HepG2 (cell line): ENCODE measurements at regions not wholly inside any gene's neighbourhood (a gene's known extent, or its start where the extent isn't known, plus 50 kb on each side); places are given as distances from the start of the nearest gene placed in this dataset.

ENCODE experiments used
- ADNP ChIP-seq: sonication (generic); formaldehyde crosslinking; IDR thresholded peaks from 2 replicates; pipeline ENCODE4 v1.4.0; 2020; ENCODE audit warnings: missing genetic modification reagents
- CC2D1A ChIP-seq: sonication (generic); formaldehyde crosslinking; IDR thresholded peaks from 2 replicates; pipeline ENCODE4 v1.8.1; 2023; ENCODE audit warnings: mild to moderate bottlenecking, missing genetic modification reagents
- CENPX ChIP-seq: sonication (generic); formaldehyde crosslinking; IDR thresholded peaks from 2 replicates; pipeline ENCODE4 v1.9.0; 2021; ENCODE audit warnings: mild to moderate bottlenecking, missing genetic modification reagents, moderate library complexity
- EZH2 ChIP-seq: conservative IDR thresholded peaks from 2 replicates; pipeline ENCODE4 v1.6.1; 2012; ENCODE audit warnings: mild to moderate bottlenecking, low read depth, low read length, moderate library complexity
- HES4 ChIP-seq: sonication (generic); formaldehyde crosslinking; IDR thresholded peaks from 2 replicates; pipeline ENCODE4 v1.9.0; 2021; ENCODE audit warnings: mild to moderate bottlenecking, missing genetic modification reagents, borderline replicate concordance
- MEIS1 ChIP-seq: sonication (generic); formaldehyde crosslinking; IDR thresholded peaks from 2 replicates; pipeline ENCODE4 v1.9.0; 2021; ENCODE audit warnings: mild to moderate bottlenecking, missing genetic modification reagents, moderate library complexity, borderline replicate concordance
- SIN3A ChIP-seq: IDR thresholded peaks from 2 replicates; pipeline ENCODE4 v1.6.1; 2011; ENCODE audit warnings: low read depth, mild to moderate bottlenecking, control low read depth, low read length, borderline replicate concordance
- ZNF10 ChIP-seq: sonication (generic); formaldehyde crosslinking; IDR thresholded peaks from 2 replicates; pipeline ENCODE4 v1.4.0; 2020; ENCODE audit warnings: mild to moderate bottlenecking, low read depth, missing genetic modification reagents, borderline replicate concordance
- ZNF143 ChIP-seq: sonication (generic); formaldehyde crosslinking; IDR thresholded peaks from 2 replicates; pipeline ENCODE4 v1.4.0; 2020; ENCODE audit warnings: missing genetic modification reagents
- ZNF24 ChIP-seq: fragments of 450-650 bp; IDR thresholded peaks from 2 replicates; pipeline ENCODE4 v1.6.1; 2017; ENCODE audit warnings: antibody characterized with exemption, mild to moderate bottlenecking
- ZNF431 ChIP-seq: sonication (generic); formaldehyde crosslinking; IDR thresholded peaks from 2 replicates; pipeline ENCODE4 v1.9.0; 2022; ENCODE audit warnings: missing genetic modification reagents, low read depth, mild to moderate bottlenecking, borderline replicate concordance
- TF ChIP-seq, protein P1 (sequence below): sonication (generic); formaldehyde crosslinking; IDR thresholded peaks from 2 replicates; pipeline ENCODE4 v1.5.1; 2020; ENCODE audit warnings: missing genetic modification reagents, mild to moderate bottlenecking, borderline replicate concordance
- TF ChIP-seq, protein P2 (sequence below): sonication (generic); formaldehyde crosslinking; IDR thresholded peaks from 2 replicates; pipeline ENCODE4 v1.4.0; 2020; ENCODE audit warnings: missing genetic modification reagents
- TF ChIP-seq, protein P3 (sequence below): sonication (generic); formaldehyde crosslinking; IDR thresholded peaks from 2 replicates; pipeline ENCODE4 v1.5.0; 2020; ENCODE audit warnings: mild to moderate bottlenecking, missing genetic modification reagents, moderate library complexity

DNA sequence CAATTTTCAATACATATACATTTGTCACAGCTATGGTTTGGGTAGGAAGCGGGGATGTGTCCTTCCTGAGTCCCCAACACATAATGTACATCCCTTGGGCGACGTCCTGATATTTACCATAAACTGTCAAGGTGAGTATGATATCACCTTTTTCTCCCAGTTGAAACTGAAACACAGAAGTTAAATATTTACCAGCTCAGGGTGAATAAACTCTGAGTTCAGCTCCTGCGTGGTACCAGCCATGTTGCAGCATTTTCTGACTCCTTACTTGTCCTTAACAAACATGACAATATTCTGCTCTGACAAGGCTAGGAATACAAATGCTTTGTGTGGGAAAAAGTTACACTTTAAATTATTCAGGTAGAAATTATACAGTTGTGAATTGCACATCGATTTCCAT lies 294.2 kb downstream of the TEX29 start:
- TF ChIP-seq EZH2 (no peak), HES4 (CRISPR knock-in tag) (no peak), MEIS1 (no peak), CENPX (CRISPR knock-in tag) (no peak), ADNP (no peak), CC2D1A (no peak), ZNF10 (CRISPR knock-in tag) (no peak), ZNF431 (CRISPR knock-in tag) (no peak), ZNF24 (no peak), SIN3A (no peak), ZNF143 (CRISPR knock-in tag) (no peak)
- TF ChIP-seq, protein P1, sequence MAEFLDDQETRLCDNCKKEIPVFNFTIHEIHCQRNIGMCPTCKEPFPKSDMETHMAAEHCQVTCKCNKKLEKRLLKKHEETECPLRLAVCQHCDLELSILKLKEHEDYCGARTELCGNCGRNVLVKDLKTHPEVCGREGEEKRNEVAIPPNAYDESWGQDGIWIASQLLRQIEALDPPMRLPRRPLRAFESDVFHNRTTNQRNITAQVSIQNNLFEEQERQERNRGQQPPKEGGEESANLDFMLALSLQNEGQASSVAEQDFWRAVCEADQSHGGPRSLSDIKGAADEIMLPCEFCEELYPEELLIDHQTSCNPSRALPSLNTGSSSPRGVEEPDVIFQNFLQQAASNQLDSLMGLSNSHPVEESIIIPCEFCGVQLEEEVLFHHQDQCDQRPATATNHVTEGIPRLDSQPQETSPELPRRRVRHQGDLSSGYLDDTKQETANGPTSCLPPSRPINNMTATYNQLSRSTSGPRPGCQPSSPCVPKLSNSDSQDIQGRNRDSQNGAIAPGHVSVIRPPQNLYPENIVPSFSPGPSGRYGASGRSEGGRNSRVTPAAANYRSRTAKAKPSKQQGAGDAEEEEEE (CRISPR knock-in tag), result no peak
- TF ChIP-seq, protein P2, sequence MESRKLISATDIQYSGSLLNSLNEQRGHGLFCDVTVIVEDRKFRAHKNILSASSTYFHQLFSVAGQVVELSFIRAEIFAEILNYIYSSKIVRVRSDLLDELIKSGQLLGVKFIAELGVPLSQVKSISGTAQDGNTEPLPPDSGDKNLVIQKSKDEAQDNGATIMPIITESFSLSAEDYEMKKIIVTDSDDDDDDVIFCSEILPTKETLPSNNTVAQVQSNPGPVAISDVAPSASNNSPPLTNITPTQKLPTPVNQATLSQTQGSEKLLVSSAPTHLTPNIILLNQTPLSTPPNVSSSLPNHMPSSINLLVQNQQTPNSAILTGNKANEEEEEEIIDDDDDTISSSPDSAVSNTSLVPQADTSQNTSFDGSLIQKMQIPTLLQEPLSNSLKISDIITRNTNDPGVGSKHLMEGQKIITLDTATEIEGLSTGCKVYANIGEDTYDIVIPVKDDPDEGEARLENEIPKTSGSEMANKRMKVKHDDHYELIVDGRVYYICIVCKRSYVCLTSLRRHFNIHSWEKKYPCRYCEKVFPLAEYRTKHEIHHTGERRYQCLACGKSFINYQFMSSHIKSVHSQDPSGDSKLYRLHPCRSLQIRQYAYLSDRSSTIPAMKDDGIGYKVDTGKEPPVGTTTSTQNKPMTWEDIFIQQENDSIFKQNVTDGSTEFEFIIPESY (CRISPR knock-in tag), result no peak
- TF ChIP-seq, protein P3, sequence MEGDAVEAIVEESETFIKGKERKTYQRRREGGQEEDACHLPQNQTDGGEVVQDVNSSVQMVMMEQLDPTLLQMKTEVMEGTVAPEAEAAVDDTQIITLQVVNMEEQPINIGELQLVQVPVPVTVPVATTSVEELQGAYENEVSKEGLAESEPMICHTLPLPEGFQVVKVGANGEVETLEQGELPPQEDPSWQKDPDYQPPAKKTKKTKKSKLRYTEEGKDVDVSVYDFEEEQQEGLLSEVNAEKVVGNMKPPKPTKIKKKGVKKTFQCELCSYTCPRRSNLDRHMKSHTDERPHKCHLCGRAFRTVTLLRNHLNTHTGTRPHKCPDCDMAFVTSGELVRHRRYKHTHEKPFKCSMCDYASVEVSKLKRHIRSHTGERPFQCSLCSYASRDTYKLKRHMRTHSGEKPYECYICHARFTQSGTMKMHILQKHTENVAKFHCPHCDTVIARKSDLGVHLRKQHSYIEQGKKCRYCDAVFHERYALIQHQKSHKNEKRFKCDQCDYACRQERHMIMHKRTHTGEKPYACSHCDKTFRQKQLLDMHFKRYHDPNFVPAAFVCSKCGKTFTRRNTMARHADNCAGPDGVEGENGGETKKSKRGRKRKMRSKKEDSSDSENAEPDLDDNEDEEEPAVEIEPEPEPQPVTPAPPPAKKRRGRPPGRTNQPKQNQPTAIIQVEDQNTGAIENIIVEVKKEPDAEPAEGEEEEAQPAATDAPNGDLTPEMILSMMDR (CRISPR knock-in tag), result no peak
